ENCODE measurements at regions not wholly inside any gene's neighbourhood (a gene's known extent, or its start where the extent isn't known, plus 50 kb on each side); places are given as distances from the start of the nearest gene placed in this dataset.

DNA sequence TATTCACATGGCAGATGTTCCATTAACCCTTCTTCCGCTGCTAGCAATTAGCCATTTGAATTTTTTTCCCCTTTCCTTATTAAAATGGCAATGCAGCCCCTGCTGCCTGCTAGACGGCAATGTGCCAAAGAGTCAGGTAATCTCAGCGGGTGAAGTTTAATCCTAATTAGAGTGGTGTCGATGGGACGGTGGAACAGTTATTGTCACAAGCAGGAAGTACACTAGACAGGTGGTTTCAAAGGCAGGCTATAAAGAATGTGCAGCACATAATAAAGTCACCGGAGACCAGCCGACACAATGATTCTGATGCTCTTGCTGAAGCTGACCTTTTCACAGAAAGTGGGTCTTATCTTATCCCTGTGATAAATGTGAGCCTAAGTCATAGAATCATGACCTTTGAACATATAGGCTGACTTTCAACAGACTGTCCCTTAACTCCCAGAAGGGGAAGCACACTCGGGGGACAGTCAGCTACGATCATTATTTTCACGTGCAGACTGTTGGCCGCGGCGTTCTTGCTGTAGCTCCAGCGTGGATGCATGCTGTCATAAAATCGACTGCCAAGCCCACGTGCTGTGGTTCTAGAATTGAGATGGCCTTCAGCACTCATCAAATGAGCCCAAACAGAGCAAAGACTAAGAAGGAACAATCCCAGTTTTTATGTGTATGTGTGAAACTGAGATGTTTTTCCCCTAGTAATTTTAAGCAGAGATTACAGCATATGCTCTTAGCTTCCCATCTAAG is 926.2 kb upstream of the SOX11 start:
- intact Hi-C loops (cut with DNase I, micrococcal nuclease): no loop called here
- CTCF ChIA-PET: no interaction called here
- H3K27ac ChIP-seq (ENCODE audit: low read depth in 1 of 2, low read length in 2 of 2): no peak overlapping the region
- H3K27me3 ChIP-seq (ENCODE audit: control insufficient read depth in 1 of 2, insufficient read depth in 2 of 2, low read length in 2 of 2): no peaks in the 10 kb centered on the region
- H3K4me3 Mint-ChIP-seq: no peak overlapping the region
- peaks cover 0 to 10% of the 10 kb centered on the region in 2 experiments for H3K9me3 ChIP-seq (ENCODE audit: control insufficient read depth in 1 of 2, insufficient read depth in 1 of 2, low read length in 2 of 2)
- TF ChIP-seq, protein P1, sequence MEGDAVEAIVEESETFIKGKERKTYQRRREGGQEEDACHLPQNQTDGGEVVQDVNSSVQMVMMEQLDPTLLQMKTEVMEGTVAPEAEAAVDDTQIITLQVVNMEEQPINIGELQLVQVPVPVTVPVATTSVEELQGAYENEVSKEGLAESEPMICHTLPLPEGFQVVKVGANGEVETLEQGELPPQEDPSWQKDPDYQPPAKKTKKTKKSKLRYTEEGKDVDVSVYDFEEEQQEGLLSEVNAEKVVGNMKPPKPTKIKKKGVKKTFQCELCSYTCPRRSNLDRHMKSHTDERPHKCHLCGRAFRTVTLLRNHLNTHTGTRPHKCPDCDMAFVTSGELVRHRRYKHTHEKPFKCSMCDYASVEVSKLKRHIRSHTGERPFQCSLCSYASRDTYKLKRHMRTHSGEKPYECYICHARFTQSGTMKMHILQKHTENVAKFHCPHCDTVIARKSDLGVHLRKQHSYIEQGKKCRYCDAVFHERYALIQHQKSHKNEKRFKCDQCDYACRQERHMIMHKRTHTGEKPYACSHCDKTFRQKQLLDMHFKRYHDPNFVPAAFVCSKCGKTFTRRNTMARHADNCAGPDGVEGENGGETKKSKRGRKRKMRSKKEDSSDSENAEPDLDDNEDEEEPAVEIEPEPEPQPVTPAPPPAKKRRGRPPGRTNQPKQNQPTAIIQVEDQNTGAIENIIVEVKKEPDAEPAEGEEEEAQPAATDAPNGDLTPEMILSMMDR (IDR thresholded peaks at IDR 0.05): no peak
- no peaks in the 10 kb centered on the region for H3K36me3 Mint-ChIP-seq (ENCODE audit: low read depth)
- POLR2A ChIA-PET: no interaction called here
- H3K9me3 Mint-ChIP-seq: peaks cover 5% of the 10 kb centered on the region
- H3K36me3 ChIP-seq (ENCODE audit: insufficient read depth, low read length): no peaks in the 10 kb centered on the region
- no peak for DNase-seq
- no peak overlapping the region for H3K4me3 ChIP-seq (ENCODE audit: low read length)
- no peak overlapping the region for H3K27ac Mint-ChIP-seq
- no peaks in the 10 kb centered on the region for H3K4me1 Mint-ChIP-seq (ENCODE audit: low read depth)
- H3K4me1 ChIP-seq (ENCODE audit: insufficient read depth, low read length): no peaks in the 10 kb centered on the region
- no peak for ATAC-seq (ENCODE audit: poor library complexity)
- H3K27me3 Mint-ChIP-seq: no peaks in the 10 kb centered on the region

- H3K27me3 Mint-ChIP-seq: no peaks in the 10 kb centered on the region
- H3K27me3 ChIP-seq (ENCODE audit: control insufficient read depth in 1 of 2, insufficient read depth in 2 of 2, low read length in 2 of 2): no peaks in the 10 kb centered on the region
- CTCF ChIA-PET: no interaction called here
- no peak overlapping the region for H3K27ac Mint-ChIP-seq
- H3K9me3 ChIP-seq (ENCODE audit: control insufficient read depth in 1 of 2, insufficient read depth in 1 of 2, low read length in 2 of 2): peaks cover 0 to 11% of the 10 kb centered on the region in 2 experiments
- no peak for DNase-seq
- no peaks in the 10 kb centered on the region for H3K4me1 Mint-ChIP-seq (ENCODE audit: low read depth)
- H3K9me3 Mint-ChIP-seq: peaks cover 6% of the 10 kb centered on the region
- H3K36me3 Mint-ChIP-seq (ENCODE audit: low read depth): no peaks in the 10 kb centered on the region
- no peak overlapping the region for H3K27ac ChIP-seq (ENCODE audit: low read depth in 1 of 2, low read length in 2 of 2)
- intact Hi-C loops (cut with DNase I, micrococcal nuclease): no loop called here
- TF ChIP-seq, protein P1 (IDR thresholded peaks at IDR 0.05): no peak
- H3K4me1 ChIP-seq (ENCODE audit: insufficient read depth, low read length): no peaks in the 10 kb centered on the region
- no peak overlapping the region for H3K4me3 Mint-ChIP-seq
- no peaks in the 10 kb centered on the region for H3K36me3 ChIP-seq (ENCODE audit: insufficient read depth, low read length)
- no peak overlapping the region for H3K4me3 ChIP-seq (ENCODE audit: low read length)
- ATAC-seq (ENCODE audit: poor library complexity): no peak
- POLR2A ChIA-PET: no interaction called here
These were observed 916.5 kb upstream of the SOX11 start for GRCh38 chr2:4775668-4776067.

- no peaks in the 10 kb centered on the region for H3K36me3 Mint-ChIP-seq (ENCODE audit: low read depth)
- CTCF ChIA-PET: no interaction called here
- no peaks in the 10 kb centered on the region for H3K4me1 Mint-ChIP-seq (ENCODE audit: low read depth)
- Histone ChIP-seq H3K4me1 (ENCODE audit: insufficient read depth, low read length) (no peaks in the 10 kb centered on the region), H3K36me3 (ENCODE audit: insufficient read depth, low read length) (no peaks in the 10 kb centered on the region), H3K27me3 (ENCODE audit: control insufficient read depth in 1 of 2, insufficient read depth in 2 of 2, low read length in 2 of 2) (no peaks in the 10 kb centered on the region), H3K4me3 (ENCODE audit: low read length) (no peak overlapping the region), H3K27ac (ENCODE audit: low read depth in 1 of 2, low read length in 2 of 2) (no peak overlapping the region), H3K9me3 (ENCODE audit: control insufficient read depth in 1 of 2, insufficient read depth in 1 of 2, low read length in 2 of 2) (peaks cover 0 to 7% of the 10 kb centered on the region in 2 experiments)
- H3K27me3 Mint-ChIP-seq: no peaks in the 10 kb centered on the region
- H3K4me3 Mint-ChIP-seq: no peak overlapping the region
- ATAC-seq (ENCODE audit: poor library complexity): no peak
- no peak overlapping the region for H3K27ac Mint-ChIP-seq
- TF ChIP-seq, protein P1 (IDR thresholded peaks at IDR 0.05): no peak
- intact Hi-C loops (cut with DNase I, micrococcal nuclease): no loop called here
- POLR2A ChIA-PET: no interaction called here
- no peak for DNase-seq
- H3K9me3 Mint-ChIP-seq: peaks cover 11% of the 10 kb centered on the region
These were observed 911.5 kb upstream of the SOX11 start for GRCh38 chr2:4780679-4781078.

Data from CD4-positive, alpha-beta T cell (primary cell).